WTC11 (cell line): ENCODE measurements at regions not wholly inside any gene's neighbourhood (a gene's known extent, or its start where the extent isn't known, plus 50 kb on each side); places are given as distances from the start of the nearest gene placed in this dataset.

Experiments
- ATAC-seq: fragments of 200-7000 bp; cut with Tn5 transposase; 2 replicates; pipeline ENCODE4 v1.10.0; 2021; ENCODE audit warnings: mild to moderate bottlenecking, moderate library complexity
- CTCF ChIA-PET: fragments of 300-600 bp; sonication (Branson Sonifier 250); formaldehyde crosslinking; loops from one replicate; lab custom pipeline; 2021; ENCODE audit warnings: antibody characterized with exemption; lab: Charles Lee
- POLR2A ChIA-PET: fragments of 350-600 bp; sonication (Branson Sonifier 250); formaldehyde crosslinking; loops from one replicate; lab custom pipeline; 2021; ENCODE audit warnings: antibody characterized with exemption; lab: Charles Lee
- DNase-seq: peaks from one replicate; pipeline ENCODE4 v3.0.0; 2021; ENCODE audit warnings: low spot score
- H3K27ac Mint-ChIP-seq: 2 replicates; pipeline ENCODE4 v1.8.0; 2021; ENCODE audit warnings: mixed read lengths
- H3K27me3 Mint-ChIP-seq: 2 replicates; pipeline ENCODE4 v1.8.0; 2021; ENCODE audit warnings: low read depth, mild to moderate bottlenecking, moderate library complexity, mixed read lengths
- H3K36me3 Mint-ChIP-seq: 2 replicates; pipeline ENCODE4 v1.8.0; 2021; ENCODE audit warnings: mixed read lengths
- H3K4me1 Mint-ChIP-seq: 2 replicates; pipeline ENCODE4 v1.8.0; 2022; ENCODE audit warnings: mixed read lengths
- H3K4me3 Mint-ChIP-seq: 2 replicates; pipeline ENCODE4 v1.8.0; 2021; ENCODE audit warnings: mild to moderate bottlenecking, moderate library complexity, mixed read lengths
- H3K9me3 Mint-ChIP-seq: 2 replicates; pipeline ENCODE4 v1.8.0; 2021; ENCODE audit warnings: mixed read lengths
- CREB1 ChIP-seq: sonication (generic); formaldehyde crosslinking; IDR thresholded peaks from 2 replicates; pipeline ENCODE4 v1.8.0; 2023; ENCODE audit warnings: mild to moderate bottlenecking, missing genetic modification reagents
- ELF4 ChIP-seq: sonication (generic); formaldehyde crosslinking; IDR thresholded peaks from 2 replicates; pipeline ENCODE4 v1.8.1; 2022; ENCODE audit warnings: low read depth, mild to moderate bottlenecking, moderate library complexity, missing genetic modification reagents
- EMX1 ChIP-seq: fragments of 250-450 bp; sonication (Bioruptor Pico); IDR thresholded peaks from 2 replicates; pipeline ENCODE4 v1.8.0; 2021; ENCODE audit warnings: mild to moderate bottlenecking
- ESRRA ChIP-seq: sonication (generic); formaldehyde crosslinking; IDR thresholded peaks from 2 replicates; pipeline ENCODE4 v1.8.1; 2022; ENCODE audit warnings: mild to moderate bottlenecking, missing genetic modification reagents, borderline replicate concordance
- FOXP1 ChIP-seq: sonication (generic); formaldehyde crosslinking; IDR thresholded peaks from 2 replicates; pipeline ENCODE4 v1.8.0; 2022; ENCODE audit warnings: missing genetic modification reagents, mild to moderate bottlenecking, moderate library complexity, borderline replicate concordance
- GTF2I ChIP-seq: fragments of 250-450 bp; sonication (Bioruptor Pico); conservative IDR thresholded peaks from 2 replicates; pipeline ENCODE4 v1.4.0; 2021; ENCODE audit warnings: mild to moderate bottlenecking
- JUN ChIP-seq: sonication (generic); formaldehyde crosslinking; IDR thresholded peaks from 2 replicates; pipeline ENCODE4 v1.8.0; 2023; ENCODE audit warnings: mild to moderate bottlenecking, missing genetic modification reagents
- NFATC4 ChIP-seq: fragments of 250-450 bp; sonication (Bioruptor Pico); IDR thresholded peaks from 2 replicates; pipeline ENCODE4 v1.9.0; 2021; ENCODE audit warnings: mild to moderate bottlenecking
- NR1H2 ChIP-seq: sonication (generic); formaldehyde crosslinking; IDR thresholded peaks from 2 replicates; pipeline ENCODE4 v1.9.0; 2021; ENCODE audit warnings: mild to moderate bottlenecking, moderate library complexity, missing genetic modification reagents
- SP1 ChIP-seq: sonication (generic); formaldehyde crosslinking; conservative IDR thresholded peaks from 2 replicates; pipeline ENCODE4 v1.8.1; 2022; ENCODE audit warnings: missing genetic modification reagents
- TEAD4 ChIP-seq: sonication (generic); formaldehyde crosslinking; IDR thresholded peaks from 2 replicates; pipeline ENCODE4 v1.8.0; 2022; ENCODE audit warnings: mild to moderate bottlenecking, missing genetic modification reagents
- ZBTB21 ChIP-seq: sonication (generic); formaldehyde crosslinking; IDR thresholded peaks from 2 replicates; pipeline ENCODE4 v1.8.1; 2023; ENCODE audit warnings: mild to moderate bottlenecking, missing genetic modification reagents, borderline replicate concordance
- ZNF121 ChIP-seq: sonication (generic); formaldehyde crosslinking; IDR thresholded peaks from 2 replicates; pipeline ENCODE4 v1.8.0; 2023; ENCODE audit warnings: missing genetic modification reagents
- ZNF219 ChIP-seq: sonication (generic); formaldehyde crosslinking; IDR thresholded peaks from 2 replicates; pipeline ENCODE4 v1.8.0; 2023; ENCODE audit warnings: missing genetic modification reagents, mild to moderate bottlenecking, borderline replicate concordance
- ZNF263 ChIP-seq: sonication (generic); formaldehyde crosslinking; IDR thresholded peaks from 2 replicates; pipeline ENCODE4 v1.8.1; 2022; ENCODE audit warnings: low read depth, mild to moderate bottlenecking, moderate library complexity, missing genetic modification reagents
- ZNF317 ChIP-seq: sonication (generic); formaldehyde crosslinking; IDR thresholded peaks from 2 replicates; pipeline ENCODE4 v1.8.1; 2023; ENCODE audit warnings: low read depth, mild to moderate bottlenecking, moderate library complexity, missing genetic modification reagents, borderline replicate concordance
- ZNF416 ChIP-seq: fragments of 250-450 bp; sonication (Bioruptor Pico); IDR thresholded peaks from 2 replicates; pipeline ENCODE4 v1.9.0; 2021; ENCODE audit warnings: mild to moderate bottlenecking, inconsistent platforms
- ZNF671 ChIP-seq: fragments of 250-450 bp; sonication (Bioruptor Pico); IDR thresholded peaks from 2 replicates; pipeline ENCODE4 v1.8.0; 2021; ENCODE audit warnings: mild to moderate bottlenecking
- TF ChIP-seq, protein P1 (sequence below): sonication (generic); formaldehyde crosslinking; IDR thresholded peaks from 2 replicates; pipeline ENCODE4 v1.8.0; 2023; ENCODE audit warnings: missing genetic modification reagents
- TF ChIP-seq, protein P2 (sequence below): sonication (generic); formaldehyde crosslinking; conservative IDR thresholded peaks from 2 replicates; pipeline ENCODE4 v1.8.1; 2023; ENCODE audit warnings: mild to moderate bottlenecking, low read depth, missing genetic modification reagents, moderate library complexity
- TF ChIP-seq, protein P3 (sequence below): sonication (generic); formaldehyde crosslinking; IDR thresholded peaks from 2 replicates; pipeline ENCODE4 v1.8.0; 2023; ENCODE audit warnings: mild to moderate bottlenecking, missing genetic modification reagents
- TF ChIP-seq, protein P4 (sequence below): sonication (generic); formaldehyde crosslinking; IDR thresholded peaks from 2 replicates; pipeline ENCODE4 v1.8.0; 2022; ENCODE audit warnings: mild to moderate bottlenecking, missing genetic modification reagents

DNA sequence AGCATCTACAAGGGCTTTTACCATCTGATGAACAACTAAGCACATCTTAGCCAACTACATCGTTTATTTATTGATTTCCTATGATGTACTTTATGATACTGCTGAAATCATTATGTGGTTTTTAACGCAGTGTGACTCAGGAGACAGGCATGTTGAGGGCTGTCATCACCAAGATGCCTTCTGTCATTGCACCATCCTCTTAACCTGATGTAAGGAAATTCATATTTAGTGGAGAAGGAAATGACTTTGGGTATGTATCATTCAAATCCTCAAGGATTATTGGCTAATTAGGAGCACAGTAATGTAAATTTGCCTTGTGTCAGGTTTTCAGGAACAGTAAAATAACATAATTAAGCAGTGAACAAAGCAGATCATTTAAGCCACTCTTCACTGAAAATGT lies 138.5 kb upstream of the MGMT start (continued):
- TF ChIP-seq, protein P1, sequence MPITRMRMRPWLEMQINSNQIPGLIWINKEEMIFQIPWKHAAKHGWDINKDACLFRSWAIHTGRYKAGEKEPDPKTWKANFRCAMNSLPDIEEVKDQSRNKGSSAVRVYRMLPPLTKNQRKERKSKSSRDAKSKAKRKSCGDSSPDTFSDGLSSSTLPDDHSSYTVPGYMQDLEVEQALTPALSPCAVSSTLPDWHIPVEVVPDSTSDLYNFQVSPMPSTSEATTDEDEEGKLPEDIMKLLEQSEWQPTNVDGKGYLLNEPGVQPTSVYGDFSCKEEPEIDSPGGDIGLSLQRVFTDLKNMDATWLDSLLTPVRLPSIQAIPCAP (CRISPR knock-in tag): no peak
- no peak for TF ChIP-seq ZNF219 (CRISPR knock-in tag)
- no peak for TF ChIP-seq EMX1 (CRISPR knock-in tag)
- TF ChIP-seq TEAD4: no peak
- no peak for TF ChIP-seq ZNF671 (CRISPR knock-in tag)

DNA sequence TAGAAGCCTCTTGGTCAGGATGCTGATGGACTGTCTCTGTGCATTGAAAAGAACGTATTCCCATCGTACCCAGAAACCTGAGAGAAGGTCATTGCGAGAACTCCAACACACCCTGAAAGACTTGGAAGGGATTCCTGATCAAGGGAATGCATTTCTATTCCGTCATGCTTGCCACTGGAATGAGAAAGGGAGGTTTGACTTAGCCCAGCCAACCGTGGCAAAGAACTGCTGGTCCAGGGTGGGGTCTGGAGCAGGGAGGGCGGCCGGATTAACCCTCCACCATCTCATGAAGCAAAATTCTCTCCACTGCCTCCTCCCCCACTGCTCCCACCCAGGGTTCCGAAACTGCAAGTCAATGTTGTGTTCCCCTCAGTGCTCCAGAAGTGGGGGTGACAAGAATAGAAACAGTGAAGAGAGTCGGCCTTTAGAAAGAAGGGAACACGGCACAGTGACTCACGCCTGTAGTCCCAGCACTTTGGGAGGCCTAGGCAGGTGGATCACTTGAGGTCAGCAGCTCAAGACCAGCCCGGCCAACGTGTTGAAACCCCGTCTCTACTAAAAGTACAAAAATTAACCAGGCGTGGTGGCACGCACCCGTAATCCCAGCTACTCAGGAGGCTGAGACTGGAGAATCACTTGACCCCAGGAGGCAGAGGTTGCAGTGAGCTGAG lies 137.5 kb upstream of the MGMT start:
- H3K27me3 Mint-ChIP-seq: no peaks in the 10 kb centered on the region
- ChIA-PET POLR2A (no interaction called here), CTCF (interaction anchor here (0.8 to 1.8 kb wide), 3 partner anchors 55 to 329 kb away, joined by 4 to 6 read pairs (median 4); no protein-coding TSS in a partner anchor)
- no peak overlapping the region for H3K27ac Mint-ChIP-seq
- no peak for DNase-seq
- H3K36me3 Mint-ChIP-seq: no peaks in the 10 kb centered on the region
- ATAC-seq: no peak
- H3K4me3 Mint-ChIP-seq: no peak overlapping the region
- no peaks in the 10 kb centered on the region for H3K9me3 Mint-ChIP-seq
- no peak for TF ChIP-seq ZNF416 (CRISPR knock-in tag)
- TF ChIP-seq, protein P2, sequence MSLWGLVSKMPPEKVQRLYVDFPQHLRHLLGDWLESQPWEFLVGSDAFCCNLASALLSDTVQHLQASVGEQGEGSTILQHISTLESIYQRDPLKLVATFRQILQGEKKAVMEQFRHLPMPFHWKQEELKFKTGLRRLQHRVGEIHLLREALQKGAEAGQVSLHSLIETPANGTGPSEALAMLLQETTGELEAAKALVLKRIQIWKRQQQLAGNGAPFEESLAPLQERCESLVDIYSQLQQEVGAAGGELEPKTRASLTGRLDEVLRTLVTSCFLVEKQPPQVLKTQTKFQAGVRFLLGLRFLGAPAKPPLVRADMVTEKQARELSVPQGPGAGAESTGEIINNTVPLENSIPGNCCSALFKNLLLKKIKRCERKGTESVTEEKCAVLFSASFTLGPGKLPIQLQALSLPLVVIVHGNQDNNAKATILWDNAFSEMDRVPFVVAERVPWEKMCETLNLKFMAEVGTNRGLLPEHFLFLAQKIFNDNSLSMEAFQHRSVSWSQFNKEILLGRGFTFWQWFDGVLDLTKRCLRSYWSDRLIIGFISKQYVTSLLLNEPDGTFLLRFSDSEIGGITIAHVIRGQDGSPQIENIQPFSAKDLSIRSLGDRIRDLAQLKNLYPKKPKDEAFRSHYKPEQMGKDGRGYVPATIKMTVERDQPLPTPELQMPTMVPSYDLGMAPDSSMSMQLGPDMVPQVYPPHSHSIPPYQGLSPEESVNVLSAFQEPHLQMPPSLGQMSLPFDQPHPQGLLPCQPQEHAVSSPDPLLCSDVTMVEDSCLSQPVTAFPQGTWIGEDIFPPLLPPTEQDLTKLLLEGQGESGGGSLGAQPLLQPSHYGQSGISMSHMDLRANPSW: no peak
- no peak for TF ChIP-seq ZNF263 (CRISPR knock-in tag)
- TF ChIP-seq, protein P3, sequence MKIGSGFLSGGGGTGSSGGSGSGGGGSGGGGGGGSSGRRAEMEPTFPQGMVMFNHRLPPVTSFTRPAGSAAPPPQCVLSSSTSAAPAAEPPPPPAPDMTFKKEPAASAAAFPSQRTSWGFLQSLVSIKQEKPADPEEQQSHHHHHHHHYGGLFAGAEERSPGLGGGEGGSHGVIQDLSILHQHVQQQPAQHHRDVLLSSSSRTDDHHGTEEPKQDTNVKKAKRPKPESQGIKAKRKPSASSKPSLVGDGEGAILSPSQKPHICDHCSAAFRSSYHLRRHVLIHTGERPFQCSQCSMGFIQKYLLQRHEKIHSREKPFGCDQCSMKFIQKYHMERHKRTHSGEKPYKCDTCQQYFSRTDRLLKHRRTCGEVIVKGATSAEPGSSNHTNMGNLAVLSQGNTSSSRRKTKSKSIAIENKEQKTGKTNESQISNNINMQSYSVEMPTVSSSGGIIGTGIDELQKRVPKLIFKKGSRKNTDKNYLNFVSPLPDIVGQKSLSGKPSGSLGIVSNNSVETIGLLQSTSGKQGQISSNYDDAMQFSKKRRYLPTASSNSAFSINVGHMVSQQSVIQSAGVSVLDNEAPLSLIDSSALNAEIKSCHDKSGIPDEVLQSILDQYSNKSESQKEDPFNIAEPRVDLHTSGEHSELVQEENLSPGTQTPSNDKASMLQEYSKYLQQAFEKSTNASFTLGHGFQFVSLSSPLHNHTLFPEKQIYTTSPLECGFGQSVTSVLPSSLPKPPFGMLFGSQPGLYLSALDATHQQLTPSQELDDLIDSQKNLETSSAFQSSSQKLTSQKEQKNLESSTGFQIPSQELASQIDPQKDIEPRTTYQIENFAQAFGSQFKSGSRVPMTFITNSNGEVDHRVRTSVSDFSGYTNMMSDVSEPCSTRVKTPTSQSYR (CRISPR knock-in tag): no peak
- TF ChIP-seq, protein P4, sequence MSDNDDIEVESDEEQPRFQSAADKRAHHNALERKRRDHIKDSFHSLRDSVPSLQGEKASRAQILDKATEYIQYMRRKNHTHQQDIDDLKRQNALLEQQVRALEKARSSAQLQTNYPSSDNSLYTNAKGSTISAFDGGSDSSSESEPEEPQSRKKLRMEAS (CRISPR knock-in tag): no peak
- no peak for TF ChIP-seq ZBTB21 (CRISPR knock-in tag)
- no peak for TF ChIP-seq FOXP1 (CRISPR knock-in tag)
- no peak for TF ChIP-seq NFATC4
- no peak for TF ChIP-seq ESRRA
- TF ChIP-seq ZNF121 (CRISPR knock-in tag): no peak
- peaks cover 40% of the 10 kb centered on the region for H3K4me1 Mint-ChIP-seq

DNA sequence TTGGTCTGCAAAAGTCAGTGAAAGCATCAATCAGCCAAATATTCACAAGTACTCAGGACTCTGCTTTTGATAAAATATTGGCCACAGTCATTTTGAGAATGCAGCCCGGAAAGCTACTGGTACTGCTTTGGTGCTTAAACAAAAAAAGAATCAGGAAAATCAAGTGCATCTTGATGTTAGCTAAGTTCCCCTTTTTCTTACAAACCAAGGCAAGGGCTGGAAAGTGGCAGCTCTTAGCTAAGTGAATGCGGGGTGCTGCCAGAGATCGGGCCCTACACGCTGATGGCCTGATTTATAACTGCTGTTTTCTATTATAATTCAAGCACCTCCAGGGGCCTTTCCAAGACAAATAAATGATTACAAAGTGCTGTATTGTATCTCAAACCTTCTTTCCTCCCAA lies 136.8 kb upstream of the MGMT start:
- H3K36me3 Mint-ChIP-seq: no peaks in the 10 kb centered on the region
- no peaks in the 10 kb centered on the region for H3K9me3 Mint-ChIP-seq
- peaks cover 40% of the 10 kb centered on the region for H3K4me1 Mint-ChIP-seq
- H3K27me3 Mint-ChIP-seq: no peaks in the 10 kb centered on the region
- no peak for TF ChIP-seq ZNF317 (CRISPR knock-in tag)
- TF ChIP-seq GTF2I (CRISPR knock-in tag): no peak
- TF ChIP-seq CREB1 (CRISPR knock-in tag): no peak
- no peak for TF ChIP-seq NR1H2 (CRISPR knock-in tag)
- no peak for TF ChIP-seq SP1 (CRISPR knock-in tag)
- no peak for TF ChIP-seq JUN
- TF ChIP-seq ELF4 (CRISPR knock-in tag): no peak
- ChIA-PET CTCF (interaction anchor here (0.8 to 1.8 kb wide), 3 partner anchors 55 to 328 kb away, joined by 4 to 6 read pairs (median 4); no protein-coding TSS in a partner anchor), POLR2A (interaction anchor here (0.6 kb wide), 1 partner anchor 26 kb away, joined by 4 read pairs; no protein-coding TSS in a partner anchor)
- H3K4me3 Mint-ChIP-seq: no peak overlapping the region
- H3K27ac Mint-ChIP-seq: no peak overlapping the region; the same call in 1 of the 2 replicates
- ATAC-seq: no peak
- DNase-seq: no peak
